Chondrocyte (in vitro differentiated cells): ENCODE measurements at regions not wholly inside any gene's neighbourhood (a gene's known extent, or its start where the extent isn't known, plus 50 kb on each side); places are given as distances from the start of the nearest gene placed in this dataset.
A peak's percentile ranks its signal among the peaks of the same experiment; 100 is the strongest.
"Not testable (repeated sequence)": the region's sequence is repeated elsewhere in the genome, so short reads cannot be mapped to it uniquely, and the experiment has no call there.

Source experiments
- DNase-seq: peaks from one replicate; pipeline ENCODE4 v3.0.0; 2021; ENCODE audit warnings: mixed read lengths, low spot score
- H3K27ac Mint-ChIP-seq: one replicate; pipeline ENCODE4 v1.8.0; 2021; ENCODE audit warnings: mild to moderate bottlenecking, moderate library complexity, mixed read lengths; ENCODE audit not compliant: unreplicated experiment
- H3K27me3 Mint-ChIP-seq: 2 replicates; pipeline ENCODE4 v1.8.0; 2021; ENCODE audit warnings: low read depth, mixed read lengths
- H3K36me3 Mint-ChIP-seq: 2 replicates; pipeline ENCODE4 v1.8.0; 2021; ENCODE audit warnings: low read depth, mixed read lengths
- H3K4me1 Mint-ChIP-seq: 2 replicates; pipeline ENCODE4 v1.8.0; 2021; ENCODE audit warnings: low read depth, mild to moderate bottlenecking, mixed read lengths
- H3K4me3 Mint-ChIP-seq: one replicate; pipeline ENCODE4 v1.8.0; 2021; ENCODE audit warnings: mild to moderate bottlenecking, moderate library complexity, mixed read lengths; ENCODE audit not compliant: unreplicated experiment
- H3K9me3 Mint-ChIP-seq: 2 replicates; pipeline ENCODE4 v1.8.0; 2021; ENCODE audit warnings: low read depth, mixed read lengths
- TF ChIP-seq, protein P1 (sequence below): fragments of 200-600 bp; sonication (generic); IDR thresholded peaks from 2 replicates; pipeline ENCODE4 v1.5.0; 2021; ENCODE audit warnings: antibody characterized with exemption, mild to moderate bottlenecking, moderate library complexity

DNA sequence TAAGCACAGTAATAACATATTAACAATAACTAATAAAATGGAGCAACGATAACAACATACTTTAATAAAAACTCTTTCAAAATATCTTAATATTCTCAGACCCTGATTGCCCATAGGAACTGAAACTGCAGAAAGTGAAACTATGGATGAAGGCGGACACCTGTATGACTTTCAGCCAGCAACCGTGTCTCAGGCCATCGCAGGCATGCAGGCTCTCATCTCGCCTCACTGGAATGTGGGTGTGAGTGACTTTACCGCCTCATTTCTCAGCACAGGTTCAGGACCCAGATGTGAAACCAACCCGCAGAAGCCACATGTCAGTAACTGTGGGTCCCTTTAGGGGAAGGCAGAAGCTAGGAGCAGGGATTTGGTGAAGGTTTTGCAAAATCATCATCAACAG is 539.1 kb downstream of the FAM181B start:
- no peaks in the 10 kb centered on the region for H3K4me1 Mint-ChIP-seq
- no peak for DNase-seq
- H3K27ac Mint-ChIP-seq: no peak overlapping the region
- H3K27me3 Mint-ChIP-seq: no peaks in the 10 kb centered on the region
- TF ChIP-seq, protein P1, sequence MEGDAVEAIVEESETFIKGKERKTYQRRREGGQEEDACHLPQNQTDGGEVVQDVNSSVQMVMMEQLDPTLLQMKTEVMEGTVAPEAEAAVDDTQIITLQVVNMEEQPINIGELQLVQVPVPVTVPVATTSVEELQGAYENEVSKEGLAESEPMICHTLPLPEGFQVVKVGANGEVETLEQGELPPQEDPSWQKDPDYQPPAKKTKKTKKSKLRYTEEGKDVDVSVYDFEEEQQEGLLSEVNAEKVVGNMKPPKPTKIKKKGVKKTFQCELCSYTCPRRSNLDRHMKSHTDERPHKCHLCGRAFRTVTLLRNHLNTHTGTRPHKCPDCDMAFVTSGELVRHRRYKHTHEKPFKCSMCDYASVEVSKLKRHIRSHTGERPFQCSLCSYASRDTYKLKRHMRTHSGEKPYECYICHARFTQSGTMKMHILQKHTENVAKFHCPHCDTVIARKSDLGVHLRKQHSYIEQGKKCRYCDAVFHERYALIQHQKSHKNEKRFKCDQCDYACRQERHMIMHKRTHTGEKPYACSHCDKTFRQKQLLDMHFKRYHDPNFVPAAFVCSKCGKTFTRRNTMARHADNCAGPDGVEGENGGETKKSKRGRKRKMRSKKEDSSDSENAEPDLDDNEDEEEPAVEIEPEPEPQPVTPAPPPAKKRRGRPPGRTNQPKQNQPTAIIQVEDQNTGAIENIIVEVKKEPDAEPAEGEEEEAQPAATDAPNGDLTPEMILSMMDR: no peak
- H3K9me3 Mint-ChIP-seq: no peaks in the 10 kb centered on the region
- H3K36me3 Mint-ChIP-seq: no peaks in the 10 kb centered on the region
- H3K4me3 Mint-ChIP-seq: no peak overlapping the region

DNA sequence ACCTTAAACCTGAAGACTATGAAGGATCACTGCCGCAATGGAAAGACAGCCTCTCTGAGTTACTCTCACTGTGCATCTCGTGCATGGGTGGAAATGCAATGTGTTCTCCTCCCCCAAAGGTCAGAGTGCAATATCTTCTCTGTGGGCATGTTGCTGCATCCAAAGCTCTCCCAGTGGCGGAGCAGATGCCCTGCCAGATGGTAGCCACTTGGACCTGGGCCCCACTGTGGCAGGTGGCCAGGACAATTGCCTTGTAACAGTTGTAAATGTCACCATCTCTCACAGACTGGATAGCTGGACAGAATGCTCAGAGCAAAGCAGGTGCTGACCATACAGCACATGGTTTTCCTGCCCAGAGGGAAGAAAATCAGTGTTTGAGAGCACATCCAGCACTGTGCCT is 542.0 kb downstream of the FAM181B start:
- Mint-ChIP-seq H3K4me3 (no peak overlapping the region), H3K36me3 (no peaks in the 10 kb centered on the region), H3K27ac (no peak overlapping the region), H3K9me3 (no peaks in the 10 kb centered on the region), H3K4me1 (no peaks in the 10 kb centered on the region), H3K27me3 (no peaks in the 10 kb centered on the region)
- TF ChIP-seq, protein P1: no peak
- DNase-seq: no peak

DNA sequence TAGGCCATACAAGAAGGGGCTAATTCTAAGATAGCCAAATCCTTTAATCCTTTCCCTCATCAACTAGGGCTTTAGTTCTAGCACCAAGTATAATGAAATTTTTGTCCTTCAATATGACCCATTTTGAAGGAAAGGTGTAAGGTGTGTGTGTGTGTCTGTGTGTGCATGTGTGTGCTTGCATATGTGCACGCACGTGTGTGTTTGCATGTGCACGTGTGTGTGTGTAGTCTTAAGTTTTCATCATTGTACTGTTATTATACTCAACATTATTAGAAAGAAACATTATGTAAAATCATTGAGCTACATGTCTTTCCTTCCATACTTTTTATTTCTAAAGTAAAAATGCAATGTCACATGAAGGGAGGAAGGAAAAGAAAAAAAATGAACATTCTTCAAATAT is 547.7 kb downstream of the FAM181B start:
- Mint-ChIP-seq H3K36me3 (no peaks in the 10 kb centered on the region), H3K4me3 (no peak overlapping the region), H3K27me3 (no peaks in the 10 kb centered on the region), H3K27ac (no peak overlapping the region), H3K4me1 (no peaks in the 10 kb centered on the region), H3K9me3 (no peaks in the 10 kb centered on the region)
- TF ChIP-seq, protein P1: no peak
- no peak for DNase-seq

- Mint-ChIP-seq H3K27me3 (no peaks in the 10 kb centered on the region), H3K9me3 (peaks cover 4% of the 10 kb centered on the region), H3K36me3 (no peaks in the 10 kb centered on the region), H3K4me3 (no peak overlapping the region), H3K27ac (no peak overlapping the region), H3K4me1 (no peaks in the 10 kb centered on the region)
- no peak for DNase-seq
- TF ChIP-seq, protein P1: no peak
Observed at GRCh38 chr11:82184966-82185365, 548.7 kb downstream of the FAM181B start.

GRCh38 chr11:82183346-82183745 is 550.3 kb downstream of the FAM181B start:
- TF ChIP-seq, protein P1: no peak
- H3K4me3 Mint-ChIP-seq: no peak overlapping the region
- H3K4me1 Mint-ChIP-seq: no peaks in the 10 kb centered on the region
- H3K27me3 Mint-ChIP-seq: peaks cover 2% of the 10 kb centered on the region
- H3K27ac Mint-ChIP-seq: no peak overlapping the region
- H3K9me3 Mint-ChIP-seq: peaks cover 4% of the 10 kb centered on the region
- no peak for DNase-seq
- no peaks in the 10 kb centered on the region for H3K36me3 Mint-ChIP-seq

DNA sequence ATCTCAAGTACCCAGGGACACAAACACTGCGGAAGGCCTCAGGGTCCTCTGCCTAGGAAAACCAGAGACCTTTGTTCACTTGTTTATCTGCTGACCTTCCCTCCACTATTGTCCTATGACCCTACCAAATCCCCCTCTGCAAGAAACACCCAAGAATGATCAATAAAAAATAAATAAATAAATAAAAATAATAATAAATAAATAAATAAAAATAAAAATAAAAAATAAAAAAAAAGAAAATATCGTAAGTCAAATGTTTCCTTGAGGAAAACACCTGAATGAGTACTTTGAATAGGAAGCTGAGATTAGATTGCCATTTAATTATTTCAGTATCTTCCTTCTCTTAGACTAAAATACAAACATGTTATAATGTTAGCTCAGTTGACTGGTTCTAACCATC is 551.0 kb downstream of the FAM181B start:
- not testable (repeated sequence) for H3K4me1 Mint-ChIP-seq, H3K9me3 Mint-ChIP-seq, H3K27me3 Mint-ChIP-seq, H3K36me3 Mint-ChIP-seq, H3K4me3 Mint-ChIP-seq, DNase-seq, H3K27ac Mint-ChIP-seq

- H3K4me1 Mint-ChIP-seq, H3K36me3 Mint-ChIP-seq: not testable (repeated sequence)
Observed at GRCh38 chr11:82181796-82182195, 551.9 kb downstream of the FAM181B start.

More at GRCh38 chr11:82181796-82182195, 551.9 kb downstream of the FAM181B start:
- H3K4me3 Mint-ChIP-seq, H3K9me3 Mint-ChIP-seq, H3K27me3 Mint-ChIP-seq, H3K27ac Mint-ChIP-seq: not testable (repeated sequence)
- DNase-seq: peak; percentile 87
